ENCODE measurements at regions not wholly inside any gene's neighbourhood (a gene's known extent, or its start where the extent isn't known, plus 50 kb on each side); places are given as distances from the start of the nearest gene placed in this dataset.
"Not testable (repeated sequence)": the region's sequence is repeated elsewhere in the genome, so short reads cannot be mapped to it uniquely, and the experiment has no call there.

- DNase-seq (ENCODE audit: extremely low read depth, low read depth), result no peak
Observed at GRCh38 chr3:5899014-5899761, 711.7 kb downstream of the EDEM1 start.

- DNase-seq (ENCODE audit: extremely low read depth, low read depth), result no peak
Observed at GRCh38 chr3:5917932-5918331, 730.4 kb downstream of the EDEM1 start.

GRCh38 chr3:5918626-5919025 is 731.1 kb downstream of the EDEM1 start:
- DNase-seq (ENCODE audit: extremely low read depth, low read depth), result no peak

- DNase-seq (ENCODE audit: extremely low read depth, low read depth), result no peak
Observed at GRCh38 chr3:5929027-5929426, 741.5 kb downstream of the EDEM1 start.

DNA sequence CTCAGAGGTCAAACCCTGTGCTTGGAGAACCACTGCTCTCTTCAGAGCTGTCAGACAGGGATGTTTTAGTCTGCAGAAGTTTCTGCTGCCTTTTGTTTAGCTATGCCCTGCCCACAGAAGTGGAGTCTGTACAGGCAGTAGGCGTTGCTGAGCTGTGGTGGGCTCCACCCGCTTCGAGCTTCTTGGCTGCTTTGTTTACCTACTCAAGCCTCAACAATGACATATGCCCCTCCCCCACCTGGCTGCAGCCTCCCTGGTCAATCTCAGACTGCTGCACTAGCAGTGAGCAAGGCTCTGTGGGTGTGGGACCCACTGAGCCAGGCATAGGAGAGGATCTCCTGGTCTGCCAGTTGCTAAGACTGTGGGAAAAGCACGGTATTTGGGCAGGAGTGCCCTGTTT is 756.6 kb downstream of the EDEM1 start:
- not testable (repeated sequence) for DNase-seq (ENCODE audit: extremely low read depth, low read depth)

- DNase-seq (ENCODE audit: extremely low read depth, low read depth), result no peak
Observed at GRCh38 chr3:5948084-5948483, 760.6 kb downstream of the EDEM1 start.

- no peak for DNase-seq (ENCODE audit: extremely low read depth, low read depth)
Observed at GRCh38 chr3:5951026-5951425, 763.5 kb downstream of the EDEM1 start.

DNA sequence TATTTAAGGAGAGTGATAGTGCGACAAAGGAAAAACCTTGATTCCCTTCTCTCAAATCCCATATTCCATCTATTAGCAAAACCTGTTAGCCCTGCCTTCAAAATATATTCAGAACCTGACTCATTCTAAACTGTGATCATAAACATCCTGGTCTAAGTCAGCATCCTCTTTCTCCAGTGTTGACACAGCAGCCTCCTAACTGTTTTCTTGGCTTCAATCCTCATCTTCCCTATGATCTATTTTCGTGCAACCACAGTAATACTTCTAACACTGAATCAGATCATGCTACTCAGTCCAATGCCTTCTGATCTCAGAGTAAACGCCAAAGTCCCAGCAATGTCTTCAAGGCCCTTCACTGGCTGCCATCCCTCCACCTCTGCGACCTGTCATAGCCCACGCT is 785.1 kb downstream of the EDEM1 start:
- DNase-seq (ENCODE audit: extremely low read depth, low read depth), result no peak

- DNase-seq (ENCODE audit: extremely low read depth, low read depth), result no peak
Observed at GRCh38 chr3:5974630-5975322, 787.3 kb downstream of the EDEM1 start.

DNA sequence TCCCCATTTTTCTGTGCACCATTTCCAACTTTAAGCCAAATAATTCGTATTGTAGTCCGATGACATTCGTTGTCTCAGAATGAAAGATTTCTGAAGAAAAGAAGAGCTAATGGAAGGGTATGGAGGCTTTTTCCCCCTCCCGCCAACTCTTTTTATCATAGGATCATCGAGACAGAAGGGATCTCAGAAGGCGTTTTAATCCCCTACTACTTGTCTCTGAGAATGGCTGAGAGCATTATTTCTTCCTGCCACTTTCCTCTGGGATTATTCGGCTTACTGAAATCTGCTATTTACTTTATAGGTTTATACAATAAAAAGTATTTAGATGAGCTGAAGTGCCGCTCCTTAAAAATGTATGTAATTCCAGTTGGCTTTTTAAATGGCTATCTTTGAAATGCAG is 789.8 kb downstream of the EDEM1 start:
- DNase-seq (ENCODE audit: extremely low read depth, low read depth), result no peak

DNA sequence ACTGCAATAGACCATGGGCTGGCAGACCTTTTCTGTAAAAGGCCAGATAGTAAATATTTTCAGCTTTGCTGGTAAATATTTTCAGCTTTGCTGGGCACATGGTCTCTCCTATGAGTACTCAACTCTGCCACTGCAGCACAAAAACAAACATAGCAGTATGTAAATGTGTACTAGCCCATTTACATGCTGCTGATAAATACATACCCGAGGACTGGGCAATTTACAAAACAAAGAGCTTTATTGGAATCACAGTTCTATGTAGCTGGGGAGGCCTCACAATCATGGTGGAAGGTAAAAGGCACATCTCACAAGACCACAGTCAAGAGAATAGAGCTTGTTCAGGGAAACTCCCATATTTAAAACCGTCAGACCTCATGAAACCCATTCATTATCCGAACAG is 793.0 kb downstream of the EDEM1 start:
- no peak for DNase-seq (ENCODE audit: extremely low read depth, low read depth)

DNA sequence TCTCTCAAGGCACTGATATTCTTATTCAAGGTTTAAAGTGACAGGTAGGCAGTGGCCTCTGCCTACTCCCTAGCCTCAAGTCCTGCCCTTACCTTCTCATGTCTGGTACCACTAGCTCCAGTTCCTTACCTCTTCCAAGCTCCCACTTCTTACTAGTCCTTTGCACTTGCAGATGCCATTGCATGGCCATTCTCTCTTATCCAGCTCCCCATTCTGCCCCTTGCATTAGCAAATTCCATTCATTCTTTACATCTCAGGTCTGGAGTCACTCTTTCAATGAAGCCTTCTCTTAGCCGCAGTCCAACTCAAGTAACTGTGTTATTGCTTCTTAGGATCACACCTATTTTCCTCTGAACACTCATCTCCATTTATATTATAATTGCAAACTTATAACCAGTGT is 807.1 kb downstream of the EDEM1 start:
- no peak for DNase-seq (ENCODE audit: extremely low read depth, low read depth)

GRCh38 chr3:6018456-6018855 is 830.9 kb downstream of the EDEM1 start:
- no peak for DNase-seq (ENCODE audit: extremely low read depth, low read depth)

DNA sequence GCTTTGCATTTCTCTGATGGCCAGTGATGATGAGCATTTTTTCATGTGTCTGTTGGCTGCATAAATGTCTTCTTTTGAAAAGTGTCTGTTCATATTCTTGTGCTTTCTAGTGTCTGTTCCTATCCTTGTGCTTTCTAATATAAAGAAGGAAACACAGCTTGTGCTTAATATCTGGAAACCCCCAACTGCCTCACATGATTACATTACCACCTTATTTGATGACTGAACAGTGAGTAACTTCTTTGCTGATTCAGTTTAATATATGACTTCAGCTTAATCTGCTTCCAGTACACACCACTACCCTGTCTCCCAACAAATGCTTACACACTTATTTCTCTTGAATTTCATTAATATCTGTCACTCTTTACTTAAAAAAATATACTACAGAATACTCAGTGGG is 835.1 kb downstream of the EDEM1 start:
- DNase-seq (ENCODE audit: extremely low read depth, low read depth), result no peak

DNA sequence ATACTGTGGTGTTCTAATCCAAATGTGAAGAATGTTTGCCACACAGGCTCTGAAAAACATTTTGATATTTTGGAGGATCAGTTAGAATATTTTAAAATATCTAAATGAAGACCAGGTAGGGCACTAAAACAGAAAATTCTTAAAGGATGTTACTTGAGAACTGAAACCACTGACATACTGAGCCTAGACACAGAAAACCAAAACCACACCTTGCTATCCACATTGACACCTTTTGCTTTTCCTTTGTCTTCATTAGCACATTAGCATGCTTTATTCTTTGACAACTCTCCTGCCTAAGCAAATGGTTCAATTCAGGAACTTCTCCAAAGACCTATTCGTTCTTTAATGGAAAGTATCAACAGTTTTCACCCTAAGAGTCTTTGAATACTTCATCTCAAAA is 835.9 kb upstream of the GRM7 start:
- no peak for DNase-seq (ENCODE audit: extremely low read depth, low read depth)

DNA sequence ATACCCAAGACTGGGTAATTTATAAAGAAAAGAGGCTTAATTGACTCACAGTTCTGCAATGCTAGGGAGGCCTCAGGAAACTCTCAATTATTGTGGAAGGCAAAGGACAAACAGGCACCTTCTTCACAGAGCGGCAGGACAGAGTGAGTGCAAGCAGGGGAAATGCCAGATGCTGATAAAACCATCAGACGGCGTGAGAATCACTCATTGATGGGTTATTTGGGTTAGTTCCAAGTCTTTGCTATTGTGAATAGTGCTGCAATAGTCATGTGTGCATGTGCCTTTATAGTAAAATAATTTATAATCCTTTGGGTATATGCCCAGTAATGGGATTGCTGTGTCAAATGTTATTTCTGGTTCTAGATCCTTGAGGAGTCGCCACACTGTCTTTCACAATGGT is 830.3 kb upstream of the GRM7 start:
- not testable (repeated sequence) for DNase-seq (ENCODE audit: extremely low read depth, low read depth)

DNA sequence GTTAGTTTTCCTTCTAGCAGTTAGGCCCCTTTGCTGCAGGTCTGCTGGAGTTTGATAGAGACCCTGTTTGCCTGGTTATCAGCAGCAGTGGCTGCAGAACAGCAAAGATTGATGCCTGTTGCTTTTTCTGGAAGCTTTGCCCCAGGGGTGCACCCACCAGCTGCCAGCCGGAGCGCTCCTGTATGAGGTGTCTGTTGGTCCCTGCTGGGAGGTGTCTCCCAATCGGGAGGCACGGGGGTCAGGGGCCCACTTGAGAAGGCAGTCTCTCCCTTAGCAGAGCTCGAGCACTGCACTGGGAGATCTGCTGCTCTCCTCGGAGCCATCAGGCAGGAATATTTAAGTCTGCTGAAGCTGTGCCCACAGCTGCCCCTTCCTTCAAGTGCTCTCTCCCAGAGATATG is 825.3 kb upstream of the GRM7 start:
- no peak for DNase-seq (ENCODE audit: extremely low read depth, low read depth)

DNA sequence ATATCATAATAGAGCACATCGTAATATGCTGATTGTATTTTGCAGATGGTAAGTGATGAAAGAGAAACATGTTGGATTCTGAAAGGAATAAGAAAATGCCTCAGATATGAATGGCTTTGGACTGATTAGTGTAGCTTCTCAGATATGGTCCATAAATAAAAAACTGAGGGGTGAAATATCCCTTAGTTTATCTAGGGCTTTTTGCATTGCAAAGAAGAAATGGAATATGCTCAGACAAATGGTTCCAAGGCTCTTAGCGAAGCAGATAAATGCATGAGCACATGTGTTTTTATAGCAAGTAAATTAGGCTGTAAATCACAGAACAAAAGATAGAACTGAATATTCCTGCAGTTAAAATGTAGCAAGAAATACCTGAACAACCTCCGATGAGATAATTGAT is 820.9 kb upstream of the GRM7 start:
- DNase-seq (ENCODE audit: extremely low read depth, low read depth), result no peak

- DNase-seq (ENCODE audit: extremely low read depth, low read depth), result no peak
Observed at GRCh38 chr3:6041894-6042293, 819.0 kb upstream of the GRM7 start.

GRCh38 chr3:6047016-6047415 is 813.9 kb upstream of the GRM7 start:
- DNase-seq (ENCODE audit: extremely low read depth, low read depth), result no peak

DNA sequence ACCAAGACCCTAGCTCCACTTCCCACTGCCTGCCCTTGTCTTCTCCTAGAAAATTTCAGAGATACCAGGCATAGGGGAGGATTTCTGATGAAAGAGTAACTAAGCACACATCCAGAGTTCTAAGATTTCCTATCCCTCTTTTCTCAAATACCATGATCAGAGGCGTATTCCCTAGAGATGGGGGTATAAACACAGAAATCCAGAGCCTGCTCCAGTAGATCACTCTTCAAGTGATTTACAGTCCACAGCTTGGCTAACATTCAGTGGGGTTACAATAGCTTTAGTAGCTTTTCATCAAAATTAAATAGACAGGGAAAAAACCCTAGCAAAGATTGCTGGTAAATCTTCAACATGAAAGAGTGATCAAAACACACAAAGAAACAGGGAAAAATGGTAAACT is 800.7 kb upstream of the GRM7 start:
- no peak for DNase-seq (ENCODE audit: extremely low read depth, low read depth)

Measured in NCI-H460 (cell line).